ENCODE measurements at regions not wholly inside any gene's neighbourhood (a gene's known extent, or its start where the extent isn't known, plus 50 kb on each side); places are given as distances from the start of the nearest gene placed in this dataset.
"Not testable (repeated sequence)": the region's sequence is repeated elsewhere in the genome, so short reads cannot be mapped to it uniquely, and the experiment has no call there.

DNA sequence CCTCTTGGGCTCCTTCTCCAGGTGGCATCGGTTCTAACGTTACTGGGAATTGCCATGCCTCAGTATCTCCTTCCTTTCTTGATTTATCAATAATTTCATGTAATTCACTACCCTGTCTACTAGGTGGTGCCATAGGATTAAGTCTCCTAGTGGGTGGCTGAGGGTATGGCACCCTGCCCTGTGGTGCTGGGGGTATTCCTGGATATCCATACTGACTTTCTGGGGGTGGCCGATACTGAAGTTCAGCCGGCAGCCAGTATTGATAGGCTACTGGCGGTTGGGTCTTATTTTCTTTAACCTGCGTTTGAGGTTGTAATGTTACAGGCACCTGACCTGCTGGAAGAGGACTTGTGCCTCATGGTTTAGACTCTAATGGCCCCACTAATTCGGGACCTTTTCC, 699.4 kb upstream of the CDH6 start:
- TF ChIP-seq, protein P1, sequence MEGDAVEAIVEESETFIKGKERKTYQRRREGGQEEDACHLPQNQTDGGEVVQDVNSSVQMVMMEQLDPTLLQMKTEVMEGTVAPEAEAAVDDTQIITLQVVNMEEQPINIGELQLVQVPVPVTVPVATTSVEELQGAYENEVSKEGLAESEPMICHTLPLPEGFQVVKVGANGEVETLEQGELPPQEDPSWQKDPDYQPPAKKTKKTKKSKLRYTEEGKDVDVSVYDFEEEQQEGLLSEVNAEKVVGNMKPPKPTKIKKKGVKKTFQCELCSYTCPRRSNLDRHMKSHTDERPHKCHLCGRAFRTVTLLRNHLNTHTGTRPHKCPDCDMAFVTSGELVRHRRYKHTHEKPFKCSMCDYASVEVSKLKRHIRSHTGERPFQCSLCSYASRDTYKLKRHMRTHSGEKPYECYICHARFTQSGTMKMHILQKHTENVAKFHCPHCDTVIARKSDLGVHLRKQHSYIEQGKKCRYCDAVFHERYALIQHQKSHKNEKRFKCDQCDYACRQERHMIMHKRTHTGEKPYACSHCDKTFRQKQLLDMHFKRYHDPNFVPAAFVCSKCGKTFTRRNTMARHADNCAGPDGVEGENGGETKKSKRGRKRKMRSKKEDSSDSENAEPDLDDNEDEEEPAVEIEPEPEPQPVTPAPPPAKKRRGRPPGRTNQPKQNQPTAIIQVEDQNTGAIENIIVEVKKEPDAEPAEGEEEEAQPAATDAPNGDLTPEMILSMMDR (IDR thresholded peaks at IDR 0.05) = not testable (repeated sequence)
- not testable (repeated sequence) for TF ChIP-seq POLR2A (IDR thresholded peaks at IDR 0.05)
